OCI-LY7 (cell line): ENCODE measurements at regions not wholly inside any gene's neighbourhood (a gene's known extent, or its start where the extent isn't known, plus 50 kb on each side); places are given as distances from the start of the nearest gene placed in this dataset.
A peak's percentile ranks its signal among the peaks of the same experiment; 100 is the strongest.
"Not testable (repeated sequence)": the region's sequence is repeated elsewhere in the genome, so short reads cannot be mapped to it uniquely, and the experiment has no call there.

Experiments used
- BruUV-seq: library from RNA; stranded (reverse); fragments of 400-500 nt; replicated peaks from 2 replicates; lab custom pipeline; 2021; lab: Mats Ljungman, UMichigan
- CTCF ChIA-PET: fragments of 300-600 bp; sonication (Branson Sonifier 250); formaldehyde crosslinking; loops from one replicate; lab custom pipeline; 2022; ENCODE audit warnings: antibody characterized with exemption; ENCODE audit not compliant: unreplicated experiment; lab: Charles Lee
- POLR2A ChIA-PET: fragments of 300-600 bp; sonication (Branson Sonifier 250); formaldehyde crosslinking; loops from one replicate; lab custom pipeline; 2022; ENCODE audit warnings: antibody characterized with exemption; lab: Charles Lee
- DNase-seq: peaks from one replicate; pipeline ENCODE4 v3.0.0-alpha.2; 2015; ENCODE audit warnings: low spot score
- H2AFZ ChIP-seq: fragments of 200-600 bp; sonication (generic), shearing (Covaris generic); 2 replicates; pipeline ENCODE4 v1.6.1; 2014; ENCODE audit warnings: mild to moderate bottlenecking, antibody characterized with exemption, low read length, moderate library complexity
- H3K27ac ChIP-seq: fragments of 200-600 bp; sonication (generic); 2 replicates; pipeline ENCODE4 v1.5.1; 2014; ENCODE audit warnings: mixed run types, low read depth, mild to moderate bottlenecking, moderate library complexity, low read length, inconsistent platforms; ENCODE audit not compliant: poor library complexity, severe bottlenecking
- H3K36me3 ChIP-seq: fragments of 200-600 bp; sonication (generic); 2 replicates; pipeline ENCODE4 v1.6.1; 2014; ENCODE audit warnings: mild to moderate bottlenecking, antibody characterized with exemption, low read length, moderate library complexity, mixed read lengths; ENCODE audit not compliant: insufficient read depth
- H3K4me1 ChIP-seq: fragments of 200-600 bp; sonication (generic); 2 replicates; pipeline ENCODE4 v1.5.1; 2014; ENCODE audit warnings: mild to moderate bottlenecking, low read length; ENCODE audit not compliant: insufficient read depth, poor library complexity, severe bottlenecking
- H3K4me2 ChIP-seq: fragments of 200-600 bp; sonication (generic); 2 replicates; pipeline ENCODE4 v1.6.1; 2014; ENCODE audit warnings: mild to moderate bottlenecking, low read length
- H3K4me3 ChIP-seq: fragments of 200-600 bp; sonication (generic); 2 replicates; pipeline ENCODE4 v1.5.1; 2014; ENCODE audit warnings: mild to moderate bottlenecking, low read depth, low read length; ENCODE audit not compliant: poor library complexity, severe bottlenecking
- H3K79me2 ChIP-seq: fragments of 200-600 bp; sonication (generic); 2 replicates; pipeline ENCODE4 v1.6.1; 2016; ENCODE audit warnings: low read depth, mild to moderate bottlenecking, low read length, moderate library complexity, mixed read lengths; ENCODE audit not compliant: insufficient read depth
- H3K9me2 ChIP-seq: fragments of 200-600 bp; sonication (generic); 2 replicates; pipeline ENCODE4 v1.6.1; 2016; ENCODE audit warnings: mild to moderate bottlenecking, low read length, mixed read lengths; ENCODE audit not compliant: insufficient read depth
- H3K9me3 ChIP-seq: fragments of 200-600 bp; sonication (generic); 2 replicates; pipeline ENCODE4 v1.6.1; 2014; ENCODE audit warnings: mild to moderate bottlenecking, mixed run types, low read length, mixed read lengths
- H4K20me1 ChIP-seq: fragments of 200-600 bp; sonication (generic); 2 replicates; pipeline ENCODE4 v1.6.1; 2014; ENCODE audit warnings: mild to moderate bottlenecking, antibody characterized with exemption, low read length, moderate library complexity, mixed read lengths; ENCODE audit not compliant: insufficient read depth
- CTCF ChIP-seq: fragments of 200-600 bp; sonication (generic); conservative IDR thresholded peaks from 2 replicates; pipeline ENCODE4 v1.5.1; 2014; ENCODE audit warnings: mild to moderate bottlenecking, antibody characterized with exemption, low read length, moderate library complexity, mixed read lengths
- EZH2phosphoT487 ChIP-seq: fragments of 200-600 bp; sonication (generic); IDR thresholded peaks from 2 replicates; pipeline ENCODE4 v1.6.1; 2018; ENCODE audit warnings: low read depth, borderline replicate concordance, mild to moderate bottlenecking, mixed run types, antibody characterized with exemption, low read length, moderate library complexity, mixed read lengths
- intact Hi-C: fragments of 100-400 bp; cut with micrococcal nuclease; formaldehyde crosslinking; loops from one replicate; pipeline ENCODE4 v1.10.0; 2022; ENCODE audit not compliant: unreplicated experiment

GRCh38 chr22:22176929-22177616 is 67.5 kb upstream of the VPREB1 start:
- Histone ChIP-seq H3K4me2 (no peak overlapping the region), H3K4me1 (peaks cover 37% of the 10 kb centered on the region), H3K9me2 (no peaks in the 10 kb centered on the region), H3K27ac (no peak overlapping the region), H3K79me2 (no peaks in the 10 kb centered on the region), H3K36me3 (no peaks in the 10 kb centered on the region), H3K9me3 (no peaks in the 10 kb centered on the region), H2AFZ (peak overlapping the region; percentile 11; the same call in 1 of the 2 replicates), H3K4me3 (no peak overlapping the region), H4K20me1 (no peaks in the 10 kb centered on the region)
- BruUV-seq, result no TSS peak
- POLR2A ChIA-PET, result interaction anchor here (0.5 to 1.0 kb wide), 3 partner anchors 14 to 252 kb away, joined by 3 read pairs; no protein-coding TSS in a partner anchor
- TF ChIP-seq EZH2phosphoT487 (no peak), CTCF (no peak)
- no peak for DNase-seq
- intact Hi-C loops, result no loop called here
- CTCF ChIA-PET, result interaction anchor here (0.7 kb wide), 1 partner anchor 11 kb away, joined by 3 read pairs; no protein-coding TSS in a partner anchor

- CTCF ChIA-PET, BruUV-seq, H3K9me3 ChIP-seq, intact Hi-C loops, H3K36me3 ChIP-seq, H3K79me2 ChIP-seq, H3K4me3 ChIP-seq, H4K20me1 ChIP-seq, DNase-seq, H2AFZ ChIP-seq, H3K4me2 ChIP-seq, H3K27ac ChIP-seq, H3K9me2 ChIP-seq: not testable (repeated sequence)
- POLR2A ChIA-PET, result interaction anchor here (12.0 kb wide), 1 partner anchor 9 kb away, joined by 148 read pairs; no protein-coding TSS in a partner anchor
- H3K4me1 ChIP-seq, result peaks cover 62% of the 10 kb centered on the region
These were observed 71.5 kb upstream of the VPREB1 start for GRCh38 chr22:22172896-22173628.

GRCh38 chr22:22171357-22172218 is 73.0 kb upstream of the VPREB1 start:
- BruUV-seq, result no TSS peak
- no peak overlapping the region for H3K4me3 ChIP-seq
- no peaks in the 10 kb centered on the region for H3K36me3 ChIP-seq
- H3K27ac ChIP-seq, result peak overlapping the region; percentile 99
- H3K4me2 ChIP-seq, result peak overlapping the region; percentile 98
- H2AFZ ChIP-seq, result peak overlapping the region; percentile 75; the same call in 1 of the 2 replicates
- ChIA-PET CTCF (interaction anchor here (0.8 to 1.5 kb wide), 3 partner anchors 8 to 111 kb away, joined by 3 to 5 read pairs (median 4); no protein-coding TSS in a partner anchor), POLR2A (interaction anchor here (1.2 to 12.0 kb wide), 5 partner anchors 9 to 129 kb away, joined by 3 to 148 read pairs (median 16); no protein-coding TSS in a partner anchor)
- H3K9me3 ChIP-seq, result no peaks in the 10 kb centered on the region
- TF ChIP-seq EZH2phosphoT487, result no peak
- peak; percentile 75 for TF ChIP-seq CTCF
- no peaks in the 10 kb centered on the region for H3K79me2 ChIP-seq
- H3K4me1 ChIP-seq, result peaks cover 59% of the 10 kb centered on the region
- no peaks in the 10 kb centered on the region for H3K9me2 ChIP-seq
- no peaks in the 10 kb centered on the region for H4K20me1 ChIP-seq
- intact Hi-C loops, result no loop called here
- peak; percentile 36 for DNase-seq
